ENCODE measurements at regions not wholly inside any gene's neighbourhood (a gene's known extent, or its start where the extent isn't known, plus 50 kb on each side); places are given as distances from the start of the nearest gene placed in this dataset.
A peak's percentile ranks its signal among the peaks of the same experiment; 100 is the strongest.

DNA sequence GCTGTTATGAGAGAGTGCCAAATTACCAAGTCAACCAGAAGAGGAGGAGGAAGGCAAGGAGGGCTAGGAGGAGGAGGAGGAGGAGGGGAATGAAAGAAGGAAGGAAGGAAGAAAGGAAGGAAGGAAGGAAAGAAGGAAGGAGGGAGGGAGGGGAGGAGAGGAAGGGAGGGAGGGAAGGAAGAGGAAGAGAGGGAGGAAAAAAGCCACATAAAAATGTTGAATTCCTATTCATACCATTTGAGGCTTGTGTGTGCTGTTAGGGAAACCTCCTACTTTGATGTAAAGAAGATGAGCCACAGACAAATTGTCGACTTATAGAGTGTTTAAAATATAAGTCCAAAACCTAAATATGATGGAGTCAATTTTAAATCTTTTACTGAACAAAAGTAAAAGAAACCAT lies 65.3 kb upstream of the MYLIP start:
- Histone ChIP-seq H3K27me3 (ENCODE audit: low read length) (peaks cover 9% of the 10 kb centered on the region; the same call in 1 of the 2 replicates), H3K79me2 (ENCODE audit: low read length) (no peaks in the 10 kb centered on the region), H3K4me1 (ENCODE audit: insufficient read depth, low read length) (no peaks in the 10 kb centered on the region), H3K9me2 (replicated peaks; ENCODE audit: low read length) (no peaks in the 10 kb centered on the region), H3K36me3 (ENCODE audit: low read depth, low read length) (no peaks in the 10 kb centered on the region), H3K9me3 (ENCODE audit: low read length) (no peaks in the 10 kb centered on the region), H3K9ac (ENCODE audit: low read length) (no peak overlapping the region), H3K27ac (ENCODE audit: low read length) (no peak overlapping the region), H3F3A (ENCODE audit: low read length, unreplicated experiment) (no peaks in the 10 kb centered on the region), H4K20me1 (ENCODE audit: low read length) (no peaks in the 10 kb centered on the region), H3K4me2 (ENCODE audit: low read length) (no peak overlapping the region), H2AFZ (ENCODE audit: low read length) (no peak overlapping the region), H3K4me3 (ENCODE audit: low read length) (no peak overlapping the region)
- CTCF ChIA-PET, result no interaction called here
- ATAC-seq (no peak), DNase-seq (no peak)
- POLR2A ChIA-PET (ENCODE audit: unreplicated experiment), result no interaction called here
- BruUV-seq (replicated peaks), result no TSS peak
- intact Hi-C loops (cut with micrococcal nuclease), result no loop called here
- TF ChIP-seq, protein P1, sequence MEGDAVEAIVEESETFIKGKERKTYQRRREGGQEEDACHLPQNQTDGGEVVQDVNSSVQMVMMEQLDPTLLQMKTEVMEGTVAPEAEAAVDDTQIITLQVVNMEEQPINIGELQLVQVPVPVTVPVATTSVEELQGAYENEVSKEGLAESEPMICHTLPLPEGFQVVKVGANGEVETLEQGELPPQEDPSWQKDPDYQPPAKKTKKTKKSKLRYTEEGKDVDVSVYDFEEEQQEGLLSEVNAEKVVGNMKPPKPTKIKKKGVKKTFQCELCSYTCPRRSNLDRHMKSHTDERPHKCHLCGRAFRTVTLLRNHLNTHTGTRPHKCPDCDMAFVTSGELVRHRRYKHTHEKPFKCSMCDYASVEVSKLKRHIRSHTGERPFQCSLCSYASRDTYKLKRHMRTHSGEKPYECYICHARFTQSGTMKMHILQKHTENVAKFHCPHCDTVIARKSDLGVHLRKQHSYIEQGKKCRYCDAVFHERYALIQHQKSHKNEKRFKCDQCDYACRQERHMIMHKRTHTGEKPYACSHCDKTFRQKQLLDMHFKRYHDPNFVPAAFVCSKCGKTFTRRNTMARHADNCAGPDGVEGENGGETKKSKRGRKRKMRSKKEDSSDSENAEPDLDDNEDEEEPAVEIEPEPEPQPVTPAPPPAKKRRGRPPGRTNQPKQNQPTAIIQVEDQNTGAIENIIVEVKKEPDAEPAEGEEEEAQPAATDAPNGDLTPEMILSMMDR (conservative IDR thresholded peaks at IDR 0.05; ENCODE audit: low read depth, low read length), result no peak
- TF ChIP-seq EZH2 (IDR thresholded peaks at IDR 0.05; ENCODE audit: low read length, unreplicated experiment), result no peak
- no peak for TF ChIP-seq EZH2phosphoT487 (IDR thresholded peaks at IDR 0.05; ENCODE audit: borderline replicate concordance, low read length)

DNA sequence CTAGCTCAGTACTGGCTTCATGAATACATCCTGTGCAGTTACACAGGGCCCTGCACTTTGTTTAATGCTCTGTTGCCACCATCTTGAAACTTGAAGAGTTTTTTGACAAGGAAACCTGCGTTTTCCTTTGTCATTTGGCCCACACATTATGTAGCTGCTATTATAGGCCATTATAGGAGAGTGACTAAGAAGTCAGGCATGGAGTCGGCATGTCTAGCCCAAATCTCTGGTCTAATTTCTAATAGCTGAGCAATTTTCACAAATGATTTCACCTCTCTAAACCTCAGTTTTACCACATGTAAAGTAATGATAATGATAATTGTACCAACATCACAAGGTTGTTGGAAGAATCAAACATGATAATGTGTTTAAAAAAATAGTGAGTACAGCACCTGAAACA lies 67.1 kb upstream of the MYLIP start:
- H3K27me3 ChIP-seq (ENCODE audit: low read length), result peaks cover 9% of the 10 kb centered on the region; the same call in 1 of the 2 replicates

DNA sequence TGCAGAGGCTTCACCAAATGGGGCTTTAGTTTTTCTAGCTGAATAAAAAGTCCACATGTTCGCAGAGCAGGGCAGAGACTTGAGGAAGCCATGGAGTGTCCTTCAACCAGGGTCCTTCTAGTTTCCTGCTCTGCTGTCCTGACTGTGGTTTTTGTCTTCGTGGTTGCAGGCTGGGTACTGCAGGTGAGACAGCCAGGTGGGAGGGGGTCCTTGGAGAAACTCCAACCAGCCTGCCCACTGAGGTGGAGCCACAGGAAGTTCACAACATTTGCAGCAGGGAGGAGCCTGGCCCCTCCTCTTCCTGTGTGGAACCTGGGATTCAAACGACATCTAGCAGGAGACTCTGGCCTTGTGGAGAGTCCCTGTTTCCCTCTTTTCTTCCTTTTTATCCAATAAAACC lies 68.8 kb upstream of the MYLIP start:
- Histone ChIP-seq H3K36me3 (ENCODE audit: low read depth, low read length) (no peaks in the 10 kb centered on the region), H3K9ac (ENCODE audit: low read length) (no peak overlapping the region), H3K9me3 (ENCODE audit: low read length) (no peaks in the 10 kb centered on the region), H3K27ac (ENCODE audit: low read length) (no peak overlapping the region), H3K4me1 (ENCODE audit: insufficient read depth, low read length) (no peaks in the 10 kb centered on the region), H3K9me2 (replicated peaks; ENCODE audit: low read length) (no peaks in the 10 kb centered on the region), H3K79me2 (ENCODE audit: low read length) (no peaks in the 10 kb centered on the region), H3K27me3 (ENCODE audit: low read length) (peaks cover 9% of the 10 kb centered on the region; the same call in 1 of the 2 replicates), H3K4me3 (ENCODE audit: low read length) (no peak overlapping the region), H2AFZ (ENCODE audit: low read length) (peak overlapping the region; percentile 51; the same call in 1 of the 2 replicates), H4K20me1 (ENCODE audit: low read length) (no peaks in the 10 kb centered on the region), H3K4me2 (ENCODE audit: low read length) (peak overlapping the region; percentile 32; the same call in 1 of the 2 replicates), H3F3A (ENCODE audit: low read length, unreplicated experiment) (no peaks in the 10 kb centered on the region)
- no peak for TF ChIP-seq EZH2 (IDR thresholded peaks at IDR 0.05; ENCODE audit: low read length, unreplicated experiment)
- TF ChIP-seq EZH2phosphoT487 (IDR thresholded peaks at IDR 0.05; ENCODE audit: borderline replicate concordance, low read length), result no peak
- TF ChIP-seq, protein P1 (conservative IDR thresholded peaks at IDR 0.05; ENCODE audit: low read depth, low read length), result no peak
- no TSS peak for BruUV-seq (replicated peaks)
- intact Hi-C loops (cut with micrococcal nuclease), result no loop called here
- ATAC-seq (no peak), DNase-seq (no peak)
- ChIA-PET CTCF (no interaction called here), POLR2A (ENCODE audit: unreplicated experiment) (no interaction called here)

More for the DNA sequence above, 67.1 kb upstream of the MYLIP start:
- no peak overlapping the region for H2AFZ ChIP-seq (ENCODE audit: low read length)
- no peaks in the 10 kb centered on the region for H3K79me2 ChIP-seq (ENCODE audit: low read length)
- H3K4me3 ChIP-seq (ENCODE audit: low read length), result no peak overlapping the region
- TF ChIP-seq EZH2 (IDR thresholded peaks at IDR 0.05; ENCODE audit: low read length, unreplicated experiment) (no peak), EZH2phosphoT487 (IDR thresholded peaks at IDR 0.05; ENCODE audit: borderline replicate concordance, low read length) (no peak)
- TF ChIP-seq, protein P1 (conservative IDR thresholded peaks at IDR 0.05; ENCODE audit: low read depth, low read length), result no peak
- intact Hi-C loops (cut with micrococcal nuclease), result no loop called here
- no peak overlapping the region for H3K9ac ChIP-seq (ENCODE audit: low read length)
- no peak overlapping the region for H3K4me2 ChIP-seq (ENCODE audit: low read length)
- ATAC-seq (no peak), DNase-seq (no peak)
- H3K9me3 ChIP-seq (ENCODE audit: low read length), result no peaks in the 10 kb centered on the region
- H3F3A ChIP-seq (ENCODE audit: low read length, unreplicated experiment), result no peaks in the 10 kb centered on the region
- CTCF ChIA-PET, result no interaction called here
- no TSS peak for BruUV-seq (replicated peaks)
- no peaks in the 10 kb centered on the region for H4K20me1 ChIP-seq (ENCODE audit: low read length)
- POLR2A ChIA-PET (ENCODE audit: unreplicated experiment), result no interaction called here
- no peaks in the 10 kb centered on the region for H3K4me1 ChIP-seq (ENCODE audit: insufficient read depth, low read length)
- H3K27ac ChIP-seq (ENCODE audit: low read length), result no peak overlapping the region
- H3K36me3 ChIP-seq (ENCODE audit: low read depth, low read length), result no peaks in the 10 kb centered on the region
- H3K9me2 ChIP-seq (replicated peaks; ENCODE audit: low read length), result no peaks in the 10 kb centered on the region
